ENCODE measurements at regions not wholly inside any gene's neighbourhood (a gene's known extent, or its start where the extent isn't known, plus 50 kb on each side); places are given as distances from the start of the nearest gene placed in this dataset.

GRCh38 chr5:62137628-62138027, 168.4 kb upstream of the KIF2A start:
- H2AFZ ChIP-seq (ENCODE audit: low read depth, low read length) = no peak overlapping the region
- H3K27ac ChIP-seq (ENCODE audit: insufficient read depth, low read depth, low read length) = no peak overlapping the region
- no peaks in the 10 kb centered on the region for H3K9me3 ChIP-seq (replicated peaks; ENCODE audit: control insufficient read depth, insufficient read depth, low read length)
- POLR2A ChIA-PET = no interaction called here
- no peak for FAIRE-seq
- CTCF ChIA-PET = no interaction called here
- DNase-seq (ENCODE audit: low read depth, low spot score) = no peak
- H3K4me1 ChIP-seq (ENCODE audit: control insufficient read depth, extremely low read depth, insufficient read depth, low read length) = no peaks in the 10 kb centered on the region
- no peaks in the 10 kb centered on the region for H4K20me1 ChIP-seq (replicated peaks; ENCODE audit: control insufficient read depth, extremely low read depth, insufficient read depth, low read length)
- H3K9me1 ChIP-seq (replicated peaks; ENCODE audit: control insufficient read depth, extremely low read depth, insufficient read depth, low read length) = no peaks in the 10 kb centered on the region
- no peak overlapping the region for H3K9ac ChIP-seq (replicated peaks; ENCODE audit: extremely low read depth, insufficient read depth, low read length)
- dilution Hi-C loops (cut with MboI; ENCODE audit: extremely low pct_ligation_motif_present, low sequenced_read_pairs) (no loop called here), intact Hi-C loops (cut with micrococcal nuclease) (no loop called here)
- H3K36me3 ChIP-seq (ENCODE audit: control insufficient read depth in 2 of 2, extremely low read depth in 1 of 2, insufficient read depth in 2 of 2, low read length in 2 of 2) = no peaks in the 10 kb centered on the region
- H3K79me2 ChIP-seq (ENCODE audit: control insufficient read depth, insufficient read depth, low read length) = no peaks in the 10 kb centered on the region
- no peak overlapping the region for H3K4me2 ChIP-seq (ENCODE audit: insufficient read depth, low read length)
- peaks cover 2 to 18% of the 10 kb centered on the region in 2 experiments for H3K27me3 ChIP-seq (ENCODE audit: control insufficient read depth in 2 of 2, insufficient read depth in 2 of 2, low read length in 2 of 2)
- no TSS peak for BruUV-seq (replicated peaks)
- TF ChIP-seq POLR2A (IDR thresholded peaks at IDR 0.05; ENCODE audit: low read depth, low read length) (no peak), FOS (IDR thresholded peaks at IDR 0.05; ENCODE audit: borderline replicate concordance, insufficient read depth, low read length) (no peak), MAX (IDR thresholded peaks at IDR 0.05; ENCODE audit: insufficient read depth, insufficient read length) (no peak), GATA2 (IDR thresholded peaks at IDR 0.05; ENCODE audit: insufficient read depth, insufficient read length, low read depth, low read length) (no peak), CTCF (IDR thresholded peaks at IDR 0.05; ENCODE audit: extremely low read depth in 1 of 2, insufficient read depth in 1 of 2, low read depth in 1 of 2, low read length in 2 of 2) (no peak), JUN (IDR thresholded peaks at IDR 0.05; ENCODE audit: borderline replicate concordance, insufficient read depth, insufficient read length, low read depth) (no peak), MYC (IDR thresholded peaks at IDR 0.05; ENCODE audit: low read depth, low read length) (no peak)
- no peak overlapping the region for H3K4me3 ChIP-seq (replicated peaks in 1 of 3; ENCODE audit: insufficient read depth in 1 of 3, low read depth in 1 of 3, low read length in 3 of 3)

- H3K27ac ChIP-seq (ENCODE audit: insufficient read depth, low read depth, low read length) = no peak overlapping the region
- H3K36me3 ChIP-seq (ENCODE audit: control insufficient read depth in 2 of 2, extremely low read depth in 1 of 2, insufficient read depth in 2 of 2, low read length in 2 of 2) = no peaks in the 10 kb centered on the region
- FAIRE-seq (no peak), DNase-seq (ENCODE audit: low read depth, low spot score) (no peak)
- H3K4me1 ChIP-seq (ENCODE audit: control insufficient read depth, extremely low read depth, insufficient read depth, low read length) = no peaks in the 10 kb centered on the region
- H3K27me3 ChIP-seq (ENCODE audit: control insufficient read depth in 2 of 2, insufficient read depth in 2 of 2, low read length in 2 of 2) = peaks cover 4 to 23% of the 10 kb centered on the region in 2 experiments
- no peaks in the 10 kb centered on the region for H3K9me3 ChIP-seq (replicated peaks; ENCODE audit: control insufficient read depth, insufficient read depth, low read length)
- no peak for TF ChIP-seq GATA2 (IDR thresholded peaks at IDR 0.05; ENCODE audit: insufficient read depth, insufficient read length, low read depth, low read length)
- TF ChIP-seq MYC (IDR thresholded peaks at IDR 0.05; ENCODE audit: low read depth, low read length) = no peak
- TF ChIP-seq FOS (IDR thresholded peaks at IDR 0.05; ENCODE audit: borderline replicate concordance, insufficient read depth, low read length) = no peak
- TF ChIP-seq MAX (IDR thresholded peaks at IDR 0.05; ENCODE audit: insufficient read depth, insufficient read length) = no peak
- TF ChIP-seq POLR2AphosphoS5 (IDR thresholded peaks at IDR 0.05; ENCODE audit: insufficient read depth, low read depth, low read length) = no peak
- no peak for TF ChIP-seq CTCF (IDR thresholded peaks at IDR 0.05; ENCODE audit: extremely low read depth in 1 of 2, insufficient read depth in 1 of 2, low read depth in 1 of 2, low read length in 2 of 2)
- no peak for TF ChIP-seq EZH2 (IDR thresholded peaks at IDR 0.05; ENCODE audit: borderline replicate concordance, low read depth, low read length, severe bottlenecking)
- TF ChIP-seq POLR2A (IDR thresholded peaks at IDR 0.05; ENCODE audit: low read depth, low read length) = no peak
- no peak for TF ChIP-seq JUN (IDR thresholded peaks at IDR 0.05; ENCODE audit: borderline replicate concordance, insufficient read depth, insufficient read length, low read depth)
- ChIA-PET CTCF (no interaction called here), POLR2A (no interaction called here)
- dilution Hi-C loops (cut with MboI; ENCODE audit: extremely low pct_ligation_motif_present, low sequenced_read_pairs) = no loop called here
- H3K9ac ChIP-seq (replicated peaks; ENCODE audit: extremely low read depth, insufficient read depth, low read length) = no peak overlapping the region
- no peak overlapping the region for H3K4me2 ChIP-seq (ENCODE audit: insufficient read depth, low read length)
- H3K9me1 ChIP-seq (replicated peaks; ENCODE audit: control insufficient read depth, extremely low read depth, insufficient read depth, low read length) = no peaks in the 10 kb centered on the region
- H3K79me2 ChIP-seq (ENCODE audit: control insufficient read depth, insufficient read depth, low read length) = no peaks in the 10 kb centered on the region
- no peaks in the 10 kb centered on the region for H4K20me1 ChIP-seq (replicated peaks; ENCODE audit: control insufficient read depth, extremely low read depth, insufficient read depth, low read length)
- no TSS peak for BruUV-seq (replicated peaks)
- no peak overlapping the region for H2AFZ ChIP-seq (ENCODE audit: low read depth, low read length)
- H3K4me3 ChIP-seq (replicated peaks in 1 of 3; ENCODE audit: insufficient read depth in 1 of 3, low read depth in 1 of 3, low read length in 3 of 3) = no peak overlapping the region
- intact Hi-C loops (cut with micrococcal nuclease) = no loop called here
Measured at GRCh38 chr5:62138607-62139006, 167.4 kb upstream of the KIF2A start.
